GM18868 (cell line): ENCODE measurements at regions not wholly inside any gene's neighbourhood (a gene's known extent, or its start where the extent isn't known, plus 50 kb on each side); places are given as distances from the start of the nearest gene placed in this dataset.
A peak's percentile ranks its signal among the peaks of the same experiment; 100 is the strongest.
"Not testable (repeated sequence)": the region's sequence is repeated elsewhere in the genome, so short reads cannot be mapped to it uniquely, and the experiment has no call there.

Experiments
- ATAC-seq: cut with Tn5 transposase; IDR thresholded peaks from one replicate; pipeline ENCODE4 v1.9.1; 2021; ENCODE audit warnings: mild to moderate bottlenecking, moderate library complexity; ENCODE audit not compliant: unreplicated experiment

GRCh38 chr1:196005426-196005825 lies 602.8 kb downstream of the KCNT2 start:
- no peak for ATAC-seq

- not testable (repeated sequence) for ATAC-seq
Measured at GRCh38 chr1:196004388-196004787, 603.9 kb downstream of the KCNT2 start.

GRCh38 chr1:196002906-196003305 lies 605.3 kb downstream of the KCNT2 start:
- ATAC-seq = no peak

GRCh38 chr1:196002296-196002695 lies 605.9 kb downstream of the KCNT2 start:
- ATAC-seq = not testable (repeated sequence)

GRCh38 chr1:196001188-196001587 lies 607.1 kb downstream of the KCNT2 start:
- ATAC-seq = no peak

- no peak for ATAC-seq
Measured at GRCh38 chr1:195999022-195999421, 609.2 kb downstream of the KCNT2 start.

- no peak for ATAC-seq
Measured at GRCh38 chr1:195981448-195982139, 626.6 kb downstream of the KCNT2 start.

GRCh38 chr1:195979646-195980045 lies 628.6 kb downstream of the KCNT2 start:
- ATAC-seq = no peak

- ATAC-seq = no peak
Measured at GRCh38 chr1:195973311-195973904, 634.8 kb downstream of the KCNT2 start.

GRCh38 chr1:195971589-195971988 lies 636.7 kb downstream of the KCNT2 start:
- no peak for ATAC-seq

- peak; percentile 69 for ATAC-seq
Measured at GRCh38 chr1:195970209-195970608, 638.0 kb downstream of the KCNT2 start.

- no peak for ATAC-seq
Measured at GRCh38 chr1:195965475-195965874, 642.8 kb downstream of the KCNT2 start.

- ATAC-seq = no peak
Measured at GRCh38 chr1:195965036-195965435, 643.2 kb downstream of the KCNT2 start.

- no peak for ATAC-seq
Measured at GRCh38 chr1:195964516-195964915, 643.7 kb downstream of the KCNT2 start.

- ATAC-seq = no peak
Measured at GRCh38 chr1:195962051-195962450, 646.2 kb downstream of the KCNT2 start.

- peak; percentile 79 for ATAC-seq
Measured at GRCh38 chr1:195960580-195960979, 647.7 kb downstream of the KCNT2 start.

GRCh38 chr1:195958131-195958530 lies 650.1 kb downstream of the KCNT2 start:
- no peak for ATAC-seq

GRCh38 chr1:195956845-195957244 lies 651.4 kb downstream of the KCNT2 start:
- ATAC-seq = no peak

GRCh38 chr1:195954848-195955247 lies 653.4 kb downstream of the KCNT2 start:
- no peak for ATAC-seq

- ATAC-seq = no peak
Measured at GRCh38 chr1:195951313-195951712, 656.9 kb downstream of the KCNT2 start.

- ATAC-seq = no peak
Measured at GRCh38 chr1:195948123-195948895, 659.9 kb downstream of the KCNT2 start.

GRCh38 chr1:195946500-195946899 lies 661.7 kb downstream of the KCNT2 start:
- peak; percentile 69 for ATAC-seq
